ENCODE measurements at regions not wholly inside any gene's neighbourhood (a gene's known extent, or its start where the extent isn't known, plus 50 kb on each side); places are given as distances from the start of the nearest gene placed in this dataset.

DNA sequence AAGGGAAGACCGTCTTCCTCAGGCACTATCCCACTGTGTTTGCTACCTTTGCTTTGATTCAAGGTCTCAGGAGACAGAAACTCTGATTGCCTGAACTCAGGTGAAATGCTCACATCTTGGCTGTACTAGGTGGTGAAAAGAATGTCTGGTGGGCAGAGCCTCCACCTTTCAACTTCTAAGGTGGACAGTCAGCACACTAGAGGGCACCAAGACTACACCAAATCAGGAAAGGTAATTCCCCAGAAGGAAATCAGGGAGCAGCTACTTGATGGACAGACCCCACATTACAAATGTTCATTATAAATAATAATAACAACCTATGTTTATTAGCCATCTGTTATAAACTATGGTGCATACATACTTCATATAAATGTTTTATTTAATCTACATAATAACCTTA is 220.9 kb downstream of the ATG4C start:
- peaks cover 17% of the 10 kb centered on the region for H3K27me3 ChIP-seq
- DNase-seq (ENCODE audit: low spot score in 2 of 2): no peak
- no peaks in the 10 kb centered on the region for H3K36me3 ChIP-seq
- no peak overlapping the region for H3K27ac ChIP-seq
- no peak overlapping the region for H3K4me3 ChIP-seq
- no peaks in the 10 kb centered on the region for H3K4me1 ChIP-seq
- 79% methylated on average over 1 of the region's 1 CpG for WGBS
- no peaks in the 10 kb centered on the region for H3K9me3 ChIP-seq
- TF ChIP-seq EP300 (IDR thresholded peaks at IDR 0.05) (no peak), POLR2AphosphoS5 (IDR thresholded peaks at IDR 0.05) (no peak), POLR2A (IDR thresholded peaks at IDR 0.05) (no peak)
- TF ChIP-seq, protein P1, sequence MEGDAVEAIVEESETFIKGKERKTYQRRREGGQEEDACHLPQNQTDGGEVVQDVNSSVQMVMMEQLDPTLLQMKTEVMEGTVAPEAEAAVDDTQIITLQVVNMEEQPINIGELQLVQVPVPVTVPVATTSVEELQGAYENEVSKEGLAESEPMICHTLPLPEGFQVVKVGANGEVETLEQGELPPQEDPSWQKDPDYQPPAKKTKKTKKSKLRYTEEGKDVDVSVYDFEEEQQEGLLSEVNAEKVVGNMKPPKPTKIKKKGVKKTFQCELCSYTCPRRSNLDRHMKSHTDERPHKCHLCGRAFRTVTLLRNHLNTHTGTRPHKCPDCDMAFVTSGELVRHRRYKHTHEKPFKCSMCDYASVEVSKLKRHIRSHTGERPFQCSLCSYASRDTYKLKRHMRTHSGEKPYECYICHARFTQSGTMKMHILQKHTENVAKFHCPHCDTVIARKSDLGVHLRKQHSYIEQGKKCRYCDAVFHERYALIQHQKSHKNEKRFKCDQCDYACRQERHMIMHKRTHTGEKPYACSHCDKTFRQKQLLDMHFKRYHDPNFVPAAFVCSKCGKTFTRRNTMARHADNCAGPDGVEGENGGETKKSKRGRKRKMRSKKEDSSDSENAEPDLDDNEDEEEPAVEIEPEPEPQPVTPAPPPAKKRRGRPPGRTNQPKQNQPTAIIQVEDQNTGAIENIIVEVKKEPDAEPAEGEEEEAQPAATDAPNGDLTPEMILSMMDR (IDR thresholded peaks at IDR 0.05): no peak

DNA sequence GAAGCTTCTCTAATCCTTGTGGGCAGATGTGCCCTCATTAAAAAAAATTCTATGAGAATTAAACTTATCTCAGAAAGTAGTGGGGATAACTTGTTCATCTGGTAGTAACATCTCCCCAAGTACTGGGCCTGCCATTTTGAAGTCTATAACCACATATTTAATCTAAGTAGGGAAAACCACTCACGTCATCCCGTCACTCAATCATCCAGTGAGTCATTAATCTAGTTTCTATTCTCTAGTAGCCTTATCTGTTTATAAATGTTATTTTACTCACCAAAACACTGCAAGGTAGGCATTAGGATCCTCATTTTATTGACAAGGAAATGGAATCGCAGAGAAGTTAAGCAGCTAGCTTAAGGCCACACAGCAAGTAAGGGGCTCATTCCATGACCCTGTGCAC is 221.9 kb downstream of the ATG4C start:
- no peak overlapping the region for H3K27ac ChIP-seq
- no peak for DNase-seq (ENCODE audit: low spot score in 2 of 2)
- H3K4me1 ChIP-seq: no peaks in the 10 kb centered on the region
- no peak for TF ChIP-seq POLR2A (IDR thresholded peaks at IDR 0.05)
- TF ChIP-seq EP300 (IDR thresholded peaks at IDR 0.05): no peak
- no peak for TF ChIP-seq POLR2AphosphoS5 (IDR thresholded peaks at IDR 0.05)
- TF ChIP-seq, protein P1 (IDR thresholded peaks at IDR 0.05): no peak
- no peaks in the 10 kb centered on the region for H3K36me3 ChIP-seq
- 82% methylated on average over 3 of the region's 3 CpGs for WGBS
- no peaks in the 10 kb centered on the region for H3K9me3 ChIP-seq
- peaks cover 9% of the 10 kb centered on the region for H3K27me3 ChIP-seq
- no peak overlapping the region for H3K4me3 ChIP-seq

DNA sequence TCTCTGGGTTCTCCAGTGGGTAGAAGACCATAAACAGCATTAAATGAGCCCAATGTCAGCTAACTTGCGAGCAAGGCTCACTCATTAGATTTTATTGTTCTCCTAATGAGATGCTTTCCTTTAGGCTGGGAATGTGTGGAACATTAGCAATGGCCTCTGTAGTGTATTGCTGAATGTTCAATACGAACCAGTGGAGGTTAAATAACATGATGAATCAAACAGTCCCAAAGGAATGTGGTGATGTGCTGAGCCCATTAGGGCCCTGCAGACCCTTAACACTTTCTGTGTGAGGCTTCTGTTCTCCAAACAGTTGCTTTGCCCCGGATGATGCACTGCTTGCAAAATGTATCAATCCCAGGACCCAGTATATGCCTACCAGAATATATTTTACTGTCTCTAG is 225.5 kb downstream of the ATG4C start:
- Histone ChIP-seq H3K36me3 (no peaks in the 10 kb centered on the region), H3K27me3 (no peaks in the 10 kb centered on the region), H3K9me3 (no peaks in the 10 kb centered on the region), H3K4me1 (no peaks in the 10 kb centered on the region), H3K27ac (no peak overlapping the region), H3K4me3 (no peak overlapping the region)
- 88% methylated on average over 3 of the region's 3 CpGs for WGBS
- no peak for DNase-seq (ENCODE audit: low spot score in 2 of 2)
- TF ChIP-seq, protein P1 (IDR thresholded peaks at IDR 0.05): no peak
- TF ChIP-seq EP300 (IDR thresholded peaks at IDR 0.05): no peak
- no peak for TF ChIP-seq POLR2AphosphoS5 (IDR thresholded peaks at IDR 0.05)
- no peak for TF ChIP-seq POLR2A (IDR thresholded peaks at IDR 0.05)

DNA sequence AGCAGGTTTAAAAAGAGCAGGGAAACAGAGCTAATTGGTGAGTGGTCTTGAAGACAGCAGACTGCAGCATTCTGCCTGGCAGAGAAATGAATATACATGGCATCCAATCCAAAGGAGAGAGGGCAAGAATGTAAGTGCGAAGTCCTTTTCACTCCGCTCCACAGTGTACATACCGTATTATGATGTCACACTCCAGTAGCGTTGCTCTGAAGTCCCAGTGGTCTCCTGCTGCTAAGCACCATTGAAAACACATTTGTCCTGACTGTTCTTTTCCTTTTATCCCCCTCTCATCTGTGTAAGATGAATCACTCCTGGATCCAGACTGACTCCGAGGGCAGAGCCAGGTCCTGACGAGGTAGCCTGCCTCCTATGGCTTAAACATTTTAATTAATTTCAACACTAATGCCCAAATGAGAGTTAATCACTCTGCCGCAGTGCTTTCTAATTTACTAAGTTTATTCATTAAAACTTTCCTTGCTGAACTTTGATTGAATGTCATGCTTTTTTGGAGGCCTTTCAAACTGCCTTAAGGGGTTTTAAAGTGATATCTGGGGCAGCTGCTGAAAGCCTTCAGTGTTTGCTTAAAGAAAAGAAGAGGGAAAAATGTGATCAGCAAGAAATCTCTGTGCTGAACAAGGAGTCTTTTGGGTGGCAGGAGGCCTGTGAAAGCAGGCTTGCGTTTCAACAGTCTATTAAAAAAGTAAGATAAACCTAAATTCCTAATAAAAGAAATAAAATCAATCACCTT is 227.2 kb downstream of the ATG4C start:
- WGBS: 54% methylated on average over 8 of the region's 8 CpGs
- no peak for DNase-seq (ENCODE audit: low spot score in 2 of 2)
- Histone ChIP-seq H3K4me3 (no peak overlapping the region), H3K4me1 (no peaks in the 10 kb centered on the region), H3K27ac (no peak overlapping the region), H3K36me3 (no peaks in the 10 kb centered on the region), H3K27me3 (no peaks in the 10 kb centered on the region), H3K9me3 (no peaks in the 10 kb centered on the region)
- no peak for TF ChIP-seq EP300 (IDR thresholded peaks at IDR 0.05)
- no peak for TF ChIP-seq POLR2A (IDR thresholded peaks at IDR 0.05)
- no peak for TF ChIP-seq POLR2AphosphoS5 (IDR thresholded peaks at IDR 0.05)
- TF ChIP-seq, protein P1 (IDR thresholded peaks at IDR 0.05): no peak

DNA sequence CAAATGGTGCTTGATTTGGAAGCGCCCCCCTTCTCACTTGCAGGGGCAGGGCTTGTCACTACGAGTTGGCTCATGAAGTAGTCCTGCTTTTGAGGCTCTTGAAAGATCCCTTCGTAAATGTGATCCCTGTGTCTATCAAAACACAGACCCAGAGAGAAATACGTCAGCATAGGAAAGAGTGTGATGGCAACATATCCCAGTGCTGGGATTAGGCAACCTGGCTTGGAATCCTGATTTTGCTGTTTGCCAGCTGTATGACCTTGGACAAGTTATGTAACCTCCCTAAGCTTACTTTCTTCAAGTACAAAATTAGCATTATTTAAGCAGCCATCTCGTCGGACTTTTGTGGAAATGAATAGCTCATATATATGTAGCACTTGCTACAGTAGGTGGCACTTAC is 228.4 kb downstream of the ATG4C start:
- 58% methylated on average over 6 of the region's 6 CpGs for WGBS
- H3K36me3 ChIP-seq: no peaks in the 10 kb centered on the region
- no peaks in the 10 kb centered on the region for H3K9me3 ChIP-seq
- H3K27ac ChIP-seq: no peak overlapping the region
- no peaks in the 10 kb centered on the region for H3K4me1 ChIP-seq
- no peaks in the 10 kb centered on the region for H3K27me3 ChIP-seq
- no peak for DNase-seq (ENCODE audit: low spot score in 2 of 2)
- TF ChIP-seq EP300 (IDR thresholded peaks at IDR 0.05): no peak
- TF ChIP-seq, protein P1 (IDR thresholded peaks at IDR 0.05): no peak
- no peak for TF ChIP-seq POLR2AphosphoS5 (IDR thresholded peaks at IDR 0.05)
- TF ChIP-seq POLR2A (IDR thresholded peaks at IDR 0.05): no peak
- no peak overlapping the region for H3K4me3 ChIP-seq

All from suprapubic skin (tissue), 4 donors.